ENCODE measurements at regions not wholly inside any gene's neighbourhood (a gene's known extent, or its start where the extent isn't known, plus 50 kb on each side); places are given as distances from the start of the nearest gene placed in this dataset.

- no TSS peak for BruUV-seq (replicated peaks)
- intact Hi-C loops (cut with micrococcal nuclease; ENCODE audit: unreplicated experiment) = no loop called here
These were observed 195.6 kb upstream of the COPS8 start for GRCh38 chr2:236889791-236890704.

GRCh38 chr2:236892721-236893120, 193.0 kb upstream of the COPS8 start:
- POLR2A ChIA-PET = no interaction called here
- no peak overlapping the region for H2AFZ ChIP-seq (ENCODE audit: low read length)
- TF ChIP-seq ZBTB26 (CRISPR knock-in tag; IDR thresholded peaks at IDR 0.05; ENCODE audit: borderline replicate concordance) = no peak
- TF ChIP-seq ZBTB25 (CRISPR knock-in tag; IDR thresholded peaks at IDR 0.05) = no peak
- TF ChIP-seq ZNF275 (CRISPR knock-in tag; IDR thresholded peaks at IDR 0.05; ENCODE audit: borderline replicate concordance) = no peak
- TF ChIP-seq ASH2L (IDR thresholded peaks at IDR 0.05; ENCODE audit: insufficient read length, low read depth, low read length) = no peak
- TF ChIP-seq SRSF4 (IDR thresholded peaks at IDR 0.05; ENCODE audit: low read depth, low read length, poor library complexity, severe bottlenecking) = no peak
- TF ChIP-seq RFXAP (CRISPR knock-in tag; IDR thresholded peaks at IDR 0.05; ENCODE audit: borderline replicate concordance) = no peak

More at GRCh38 chr2:236889791-236890704, 195.6 kb upstream of the COPS8 start:
- POLR2A ChIA-PET = no interaction called here
- H3K9ac ChIP-seq (ENCODE audit: insufficient read depth, low read depth, low read length) = no peak overlapping the region
- H2AFZ ChIP-seq (ENCODE audit: low read length) = no peak overlapping the region
- TF ChIP-seq ZNF354B (CRISPR knock-in tag; IDR thresholded peaks at IDR 0.05) (no peak), ZNF224 (CRISPR knock-in tag; IDR thresholded peaks at IDR 0.05) (no peak), NCOA2 (CRISPR knock-in tag; IDR thresholded peaks at IDR 0.05) (no peak), KAT7 (CRISPR knock-in tag; IDR thresholded peaks at IDR 0.05; ENCODE audit: borderline replicate concordance) (no peak), ZNF652 (CRISPR knock-in tag; IDR thresholded peaks at IDR 0.05; ENCODE audit: borderline replicate concordance, low read depth) (no peak), PCBP1 (IDR thresholded peaks at IDR 0.05; ENCODE audit: borderline replicate concordance, low read depth, low read length) (no peak), ZNF432 (CRISPR knock-in tag; IDR thresholded peaks at IDR 0.05; ENCODE audit: borderline replicate concordance) (no peak), ZBTB14 (CRISPR knock-in tag; IDR thresholded peaks at IDR 0.05) (no peak), ZNF543 (CRISPR knock-in tag; IDR thresholded peaks at IDR 0.05) (no peak)
- H3K4me1 ChIP-seq (ENCODE audit: insufficient read depth, low read length) = no peaks in the 10 kb centered on the region
- DNase-seq (ENCODE audit: low spot score) (no peak), FAIRE-seq (no peak), ATAC-seq (no peak)
- H3K9me3 ChIP-seq (ENCODE audit: low read length) = no peaks in the 10 kb centered on the region
- CTCF ChIA-PET (ENCODE audit: low intra/inter-chr PET ratio, low total read pairs) = no interaction called here
- H3K4me3 ChIP-seq (replicated peaks in 1 of 3; ENCODE audit: insufficient read depth in 1 of 3, low read depth in 2 of 3, low read length in 3 of 3) = no peak overlapping the region
- WGBS (ENCODE audit: low lambda C conversion rate) = 53% methylated on average over 22 of the region's 22 CpGs
- no peaks in the 10 kb centered on the region for H3K79me2 ChIP-seq (ENCODE audit: insufficient read depth, low read length)
- H3K27ac ChIP-seq (ENCODE audit: extremely low read length, insufficient read depth, low read length) = no peak overlapping the region
- in situ Hi-C loops (cut with HindIII; ENCODE audit: extremely low pct_ligation_motif_present, low pct_unique_long_range_greater_than_20kb) = no loop called here
- no peak overlapping the region for H3K4me2 ChIP-seq (ENCODE audit: low read depth, low read length)
- peaks cover 2 to 17% of the 10 kb centered on the region in 2 experiments; a peak in 2 of 5 replicates for H3K27me3 ChIP-seq (ENCODE audit: control insufficient read depth in 1 of 2, insufficient read depth in 2 of 2, low read length in 2 of 2)
- H3K36me3 ChIP-seq (replicated peaks in 1 of 2; ENCODE audit: control insufficient read depth in 1 of 2, insufficient read depth in 2 of 2, low read length in 2 of 2) = no peaks in the 10 kb centered on the region
- H4K20me1 ChIP-seq (ENCODE audit: insufficient read depth, low read length) = no peaks in the 10 kb centered on the region

More at GRCh38 chr2:236892721-236893120, 193.0 kb upstream of the COPS8 start:
- in situ Hi-C loops (cut with HindIII; ENCODE audit: extremely low pct_ligation_motif_present, low pct_unique_long_range_greater_than_20kb) (no loop called here), intact Hi-C loops (cut with micrococcal nuclease; ENCODE audit: unreplicated experiment) (no loop called here)
- Histone ChIP-seq H3K9ac (ENCODE audit: insufficient read depth, low read depth, low read length) (no peak overlapping the region), H3K27me3 (ENCODE audit: control insufficient read depth in 1 of 2, insufficient read depth in 2 of 2, low read length in 2 of 2) (peaks cover 2 to 13% of the 10 kb centered on the region in 2 experiments; a peak in 2 of 5 replicates), H3K9me3 (ENCODE audit: low read length) (no peaks in the 10 kb centered on the region), H3K79me2 (ENCODE audit: insufficient read depth, low read length) (no peaks in the 10 kb centered on the region), H4K20me1 (ENCODE audit: insufficient read depth, low read length) (no peaks in the 10 kb centered on the region), H3K27ac (ENCODE audit: extremely low read length, insufficient read depth, low read length) (no peak overlapping the region), H3K4me1 (ENCODE audit: insufficient read depth, low read length) (no peaks in the 10 kb centered on the region), H3K36me3 (replicated peaks in 1 of 2; ENCODE audit: control insufficient read depth in 1 of 2, insufficient read depth in 2 of 2, low read length in 2 of 2) (no peaks in the 10 kb centered on the region), H3K4me2 (ENCODE audit: low read depth, low read length) (no peak overlapping the region), H3K4me3 (replicated peaks in 1 of 3; ENCODE audit: insufficient read depth in 1 of 3, low read depth in 2 of 3, low read length in 3 of 3) (no peak overlapping the region)
- CTCF ChIA-PET (ENCODE audit: low intra/inter-chr PET ratio, low total read pairs) = no interaction called here
- 33% methylated on average over 7 of the region's 7 CpGs for WGBS (ENCODE audit: low lambda C conversion rate)
- ATAC-seq = no peak
- no peak for FAIRE-seq
- no peak for DNase-seq (ENCODE audit: low spot score)
- no TSS peak for BruUV-seq (replicated peaks)

All from HepG2 (cell line).